Neuronal stem cell (in vitro differentiated cells): ENCODE measurements at regions not wholly inside any gene's neighbourhood (a gene's known extent, or its start where the extent isn't known, plus 50 kb on each side); places are given as distances from the start of the nearest gene placed in this dataset.

Experiments
- DNase-seq: peaks from one replicate; pipeline ENCODE4 v3.0.0-alpha.2; 2013; ENCODE audit warnings: low spot score
- H2AFZ ChIP-seq: one replicate; pipeline ENCODE4 v1.6.1; 2013; ENCODE audit warnings: mild to moderate bottlenecking, low read length, inconsistent platforms
- H2AK5ac ChIP-seq: 2 replicates; pipeline ENCODE4 v1.6.1; 2013; ENCODE audit warnings: low read depth, mild to moderate bottlenecking, inconsistent platforms, low read length, moderate library complexity, mixed read lengths
- H2BK120ac ChIP-seq: 2 replicates; pipeline ENCODE4 v1.6.1; 2013; ENCODE audit warnings: low read depth, mild to moderate bottlenecking, inconsistent platforms, low read length, moderate library complexity, mixed read lengths
- H2BK12ac ChIP-seq: one replicate; pipeline ENCODE4 v1.6.1; 2013; ENCODE audit warnings: low read length, inconsistent platforms
- H2BK15ac ChIP-seq: 2 replicates; pipeline ENCODE4 v1.6.1; 2013; ENCODE audit warnings: mild to moderate bottlenecking, low read length, inconsistent platforms, mixed read lengths
- H2BK5ac ChIP-seq: one replicate; pipeline ENCODE4 v1.6.1; 2013; ENCODE audit warnings: inconsistent platforms, mild to moderate bottlenecking, low read length, moderate library complexity
- H3K14ac ChIP-seq: one replicate; pipeline ENCODE4 v1.6.1; 2013; ENCODE audit warnings: low read length, inconsistent platforms
- H3K18ac ChIP-seq: 2 replicates; pipeline ENCODE4 v1.6.1; 2013; ENCODE audit warnings: low read length, inconsistent platforms
- H3K23ac ChIP-seq: 2 replicates; pipeline ENCODE4 v1.6.1; 2013; ENCODE audit warnings: low read depth, mild to moderate bottlenecking, mixed read lengths, low read length, inconsistent platforms; ENCODE audit not compliant: poor library complexity
- H3K27ac ChIP-seq: replicated peaks from 3 replicates; pipeline ENCODE4 v1.5.1; 2013; ENCODE audit warnings: low read length, inconsistent platforms
- H3K27me3 ChIP-seq, 3 experiments: 2 replicates each; pipeline ENCODE4 v1.6.1; 2013; ENCODE audit warnings: low read length in 3 of 3, mild to moderate bottlenecking in 2 of 3, inconsistent platforms in 1 of 3, low read depth in 1 of 3, mixed read lengths in 1 of 3, moderate library complexity in 1 of 3; ENCODE audit not compliant: control insufficient read depth in 3 of 3, insufficient read depth in 3 of 3
- H3K36me3 ChIP-seq, 2 donors: replicated peaks in 1 of 2; 2 replicates each; pipeline ENCODE4 v1.6.1; 2013; ENCODE audit warnings: low read length in 2 of 2; ENCODE audit not compliant: control insufficient read depth in 2 of 2, insufficient read depth in 2 of 2
- H3K4ac ChIP-seq: 2 replicates; pipeline ENCODE4 v1.6.1; 2013; ENCODE audit warnings: inconsistent platforms, mild to moderate bottlenecking, low read length, moderate library complexity
- H3K4me1 ChIP-seq, 2 donors: 1 replicate in 1 of 2; 2 replicates in 1 of 2; pipeline ENCODE4 v1.6.1; 2013; ENCODE audit warnings: low read length in 2 of 2, low read depth in 1 of 2; ENCODE audit not compliant: control insufficient read depth in 2 of 2, insufficient read depth in 1 of 2
- H3K4me2 ChIP-seq: one replicate; pipeline ENCODE4 v1.6.1; 2013; ENCODE audit warnings: mild to moderate bottlenecking, low read length, inconsistent platforms; ENCODE audit not compliant: insufficient read depth, poor library complexity, severe bottlenecking
- H3K4me3 ChIP-seq, 2 donors: 2 replicates each; pipeline ENCODE4 v1.5.1; 2013; ENCODE audit warnings: low read length in 2 of 2, mild to moderate bottlenecking in 2 of 2, inconsistent platforms in 1 of 2, moderate library complexity in 1 of 2
- H3K79me1 ChIP-seq: one replicate; pipeline ENCODE4 v1.6.1; 2013; ENCODE audit warnings: low read depth, mild to moderate bottlenecking, inconsistent platforms, low read length, moderate library complexity
- H3K9ac ChIP-seq: one replicate; pipeline ENCODE4 v1.6.1; 2013; ENCODE audit warnings: mild to moderate bottlenecking, low read depth, low read length, inconsistent platforms; ENCODE audit not compliant: poor library complexity
- H3K9me3 ChIP-seq, 2 donors: replicated peaks in 1 of 2; 2 replicates each; pipeline versions ENCODE3 to v1.6.1; 2013; ENCODE audit warnings: low read length in 2 of 2, mild to moderate bottlenecking in 2 of 2, inconsistent platforms in 1 of 2, low read depth in 1 of 2, mixed read lengths in 1 of 2, moderate library complexity in 1 of 2; ENCODE audit not compliant: control insufficient read depth in 2 of 2, insufficient read depth in 1 of 2
- H4K8ac ChIP-seq: one replicate; pipeline ENCODE4 v1.6.1; 2013; ENCODE audit warnings: low read depth, mild to moderate bottlenecking, inconsistent platforms, low read length, moderate library complexity
- H4K91ac ChIP-seq: one replicate; pipeline ENCODE4 v1.6.1; 2013; ENCODE audit warnings: low read length, low read depth, mild to moderate bottlenecking, inconsistent platforms; ENCODE audit not compliant: poor library complexity
- WGBS, 2 donors: extraction: QIAGEN DNeasy Blood & Tissue Kit; methylation state at CpG; one replicate each; pipeline ENCODE4 v1.1.7; 2013; ENCODE audit warnings: missing lambda C conversion rate in 2 of 2, mixed read lengths in 1 of 2; ENCODE audit not compliant: insufficient read length in 2 of 2, insufficient replicate concordance in 1 of 2; ENCODE audit errors: extremely low coverage in 2 of 2; 5-methylcytosine and 5-hydroxymethylcytosine counted together

GRCh38 chr9:84402517-84402916, 62.0 kb upstream of the SLC28A3 start:
- Histone ChIP-seq H3K36me3 (peaks cover 0 to 2% of the 10 kb centered on the region in 2 donors), H4K91ac (no peak overlapping the region), H2BK5ac (no peak overlapping the region), H2BK15ac (no peak overlapping the region), H2AK5ac (no peak overlapping the region), H2BK120ac (no peak overlapping the region), H3K9ac (no peak overlapping the region), H3K18ac (no peak overlapping the region), H3K23ac (no peak overlapping the region), H3K27ac (no peak overlapping the region), H3K4me1 (peaks cover 0 to 1% of the 10 kb centered on the region in 2 donors), H4K8ac (no peak overlapping the region), H2BK12ac (no peak overlapping the region), H3K14ac (no peak overlapping the region), H3K79me1 (no peaks in the 10 kb centered on the region), H3K9me3 (peaks cover 0 to 4% of the 10 kb centered on the region in 2 donors), H2AFZ (no peak overlapping the region), H3K4me2 (no peak overlapping the region), H3K4me3 (no peak overlapping the region), H3K4ac (no peak overlapping the region), H3K27me3 (no peaks in the 10 kb centered on the region)
- no peak for DNase-seq
- no CpG with 5 or more reads among the region's 4 CpGs for WGBS, 2 donors

GRCh38 chr9:84403288-84403687, 62.7 kb upstream of the SLC28A3 start:
- no peak overlapping the region for H3K4me2 ChIP-seq
- no peak overlapping the region for H4K91ac ChIP-seq
- no peak overlapping the region for H3K4me3 ChIP-seq
- no peak overlapping the region for H2BK15ac ChIP-seq
- DNase-seq: no peak
- H3K23ac ChIP-seq: no peak overlapping the region
- H2AFZ ChIP-seq: no peak overlapping the region
- H2BK5ac ChIP-seq: no peak overlapping the region
- no peak overlapping the region for H2BK12ac ChIP-seq
- H3K79me1 ChIP-seq: no peaks in the 10 kb centered on the region
- H3K36me3 ChIP-seq: peaks cover 0 to 2% of the 10 kb centered on the region in 2 donors
- H3K18ac ChIP-seq: no peak overlapping the region
- H3K27ac ChIP-seq: no peak overlapping the region
- no peak overlapping the region for H3K4ac ChIP-seq
- no peak overlapping the region for H4K8ac ChIP-seq
- H3K4me1 ChIP-seq: peaks cover 0 to 1% of the 10 kb centered on the region in 2 donors
- no peak overlapping the region for H2BK120ac ChIP-seq
- no peaks in the 10 kb centered on the region for H3K27me3 ChIP-seq
- WGBS, 2 donors: no CpG with 5 or more reads among the region's 3 CpGs
- H3K9me3 ChIP-seq: peaks cover 0 to 4% of the 10 kb centered on the region in 2 donors
- H3K9ac ChIP-seq: no peak overlapping the region
- no peak overlapping the region for H2AK5ac ChIP-seq
- H3K14ac ChIP-seq: no peak overlapping the region

- no peak overlapping the region for H4K91ac ChIP-seq
- no peak overlapping the region for H2BK12ac ChIP-seq
- no peak overlapping the region for H3K18ac ChIP-seq
- no peaks in the 10 kb centered on the region for H3K27me3 ChIP-seq
- H3K14ac ChIP-seq: no peak overlapping the region
- H3K4me2 ChIP-seq: no peak overlapping the region
- no peak overlapping the region for H2AK5ac ChIP-seq
- peak; percentile 23 for DNase-seq
- peaks cover 0 to 1% of the 10 kb centered on the region in 2 donors for H3K4me1 ChIP-seq
- H3K9me3 ChIP-seq: peaks cover 0 to 4% of the 10 kb centered on the region in 2 donors
- no CpG with 5 or more reads among the region's 8 CpGs for WGBS, 2 donors
- H3K23ac ChIP-seq: no peak overlapping the region
- no peak overlapping the region for H2BK120ac ChIP-seq
- no peak overlapping the region for H2AFZ ChIP-seq
- H3K4me3 ChIP-seq: no peak overlapping the region
- H3K9ac ChIP-seq: no peak overlapping the region
- peaks cover 0 to 2% of the 10 kb centered on the region in 2 donors for H3K36me3 ChIP-seq
- no peak overlapping the region for H2BK5ac ChIP-seq
- H3K27ac ChIP-seq: no peak overlapping the region
- no peak overlapping the region for H2BK15ac ChIP-seq
- H4K8ac ChIP-seq: no peak overlapping the region
- H3K4ac ChIP-seq: no peak overlapping the region
- no peaks in the 10 kb centered on the region for H3K79me1 ChIP-seq
Measured at GRCh38 chr9:84404095-84404686, 63.6 kb upstream of the SLC28A3 start.

- no peak overlapping the region for H3K4me2 ChIP-seq
Measured at GRCh38 chr9:84405667-84406066, 65.1 kb upstream of the SLC28A3 start.

More at GRCh38 chr9:84405667-84406066, 65.1 kb upstream of the SLC28A3 start:
- no peaks in the 10 kb centered on the region for H3K9me3 ChIP-seq
- H3K4me3 ChIP-seq: no peak overlapping the region
- no peak overlapping the region for H2BK120ac ChIP-seq
- no peak overlapping the region for H3K9ac ChIP-seq
- H4K8ac ChIP-seq: no peak overlapping the region
- no peak overlapping the region for H3K4ac ChIP-seq
- H4K91ac ChIP-seq: no peak overlapping the region
- no peaks in the 10 kb centered on the region for H3K27me3 ChIP-seq
- H3K18ac ChIP-seq: no peak overlapping the region
- H3K36me3 ChIP-seq: no peaks in the 10 kb centered on the region
- no peak overlapping the region for H2BK5ac ChIP-seq
- H3K4me1 ChIP-seq: peaks cover 0 to 1% of the 10 kb centered on the region in 2 donors
- no peak overlapping the region for H2BK15ac ChIP-seq
- H2AK5ac ChIP-seq: no peak overlapping the region
- WGBS, 2 donors: no CpG with 5 or more reads among the region's 4 CpGs
- H3K23ac ChIP-seq: no peak overlapping the region
- H2AFZ ChIP-seq: no peak overlapping the region
- H3K14ac ChIP-seq: no peak overlapping the region
- no peak overlapping the region for H2BK12ac ChIP-seq
- DNase-seq: no peak
- H3K79me1 ChIP-seq: no peaks in the 10 kb centered on the region
- H3K27ac ChIP-seq: no peak overlapping the region
